AG04450 (cell line): ENCODE measurements at regions not wholly inside any gene's neighbourhood (a gene's known extent, or its start where the extent isn't known, plus 50 kb on each side); places are given as distances from the start of the nearest gene placed in this dataset.

Source experiments
- CTCF ChIA-PET: fragments of 300-600, 350-600 bp; formaldehyde crosslinking; extraction: SDS; loops from one replicate; lab custom pipeline; 2022; ENCODE audit warnings: antibody characterized with exemption, inconsistent platforms; lab: Charles Lee
- POLR2A ChIA-PET: fragments of 350-600 bp; formaldehyde crosslinking; extraction: SDS; loops from one replicate; lab custom pipeline; 2021; ENCODE audit warnings: antibody characterized with exemption, inconsistent platforms; lab: Yijun Ruan, JAX
- DNase-seq: peaks from one replicate; pipeline ENCODE4 v3.0.0-alpha.2; 2011; ENCODE audit warnings: low read depth, low spot score
- H3K27ac ChIP-seq: one replicate; pipeline ENCODE4 v1.5.1; 2012; ENCODE audit warnings: low read depth, low read length, control low read depth
- H3K27me3 ChIP-seq: one replicate; pipeline ENCODE4 v1.6.0; 2012; ENCODE audit warnings: low read length; ENCODE audit not compliant: control insufficient read depth, insufficient read depth
- H3K4me3 ChIP-seq: 2 replicates; pipeline ENCODE4 v1.5.1; 2011; ENCODE audit warnings: mild to moderate bottlenecking, low read depth, low read length, control low read depth
- H3K9me3 ChIP-seq: 2 replicates; pipeline ENCODE4 v1.5.1; 2012; ENCODE audit warnings: low read length; ENCODE audit not compliant: control insufficient read depth, insufficient read depth
- TF ChIP-seq, protein P1 (sequence below): IDR thresholded peaks from 2 replicates; pipeline ENCODE4 v1.5.1; 2011; ENCODE audit warnings: low read depth, low read length, control low read depth, inconsistent platforms

DNA sequence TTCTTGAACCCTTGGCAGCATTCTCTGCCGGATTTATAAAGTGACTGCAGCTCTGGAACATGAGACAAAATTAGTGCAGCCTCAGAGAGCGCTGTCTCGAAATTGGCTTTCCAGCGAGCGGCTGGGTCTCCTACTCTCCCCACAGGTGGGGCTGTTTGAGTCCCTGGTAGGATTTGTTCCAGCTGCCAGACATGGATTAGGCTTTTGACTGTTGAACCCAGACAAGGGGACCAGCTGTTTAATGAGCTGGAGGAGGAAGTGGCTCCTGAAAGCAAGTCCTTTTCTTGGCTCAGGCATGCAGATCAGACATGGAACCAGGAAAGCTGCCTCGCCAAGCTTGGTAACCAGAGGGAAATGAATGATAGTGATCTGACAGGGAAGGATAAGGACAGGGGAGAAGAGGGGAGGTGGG is 69.6 kb downstream of the UBIAD1 start:
- ChIA-PET CTCF (no interaction called here), POLR2A (no interaction called here)

DNA sequence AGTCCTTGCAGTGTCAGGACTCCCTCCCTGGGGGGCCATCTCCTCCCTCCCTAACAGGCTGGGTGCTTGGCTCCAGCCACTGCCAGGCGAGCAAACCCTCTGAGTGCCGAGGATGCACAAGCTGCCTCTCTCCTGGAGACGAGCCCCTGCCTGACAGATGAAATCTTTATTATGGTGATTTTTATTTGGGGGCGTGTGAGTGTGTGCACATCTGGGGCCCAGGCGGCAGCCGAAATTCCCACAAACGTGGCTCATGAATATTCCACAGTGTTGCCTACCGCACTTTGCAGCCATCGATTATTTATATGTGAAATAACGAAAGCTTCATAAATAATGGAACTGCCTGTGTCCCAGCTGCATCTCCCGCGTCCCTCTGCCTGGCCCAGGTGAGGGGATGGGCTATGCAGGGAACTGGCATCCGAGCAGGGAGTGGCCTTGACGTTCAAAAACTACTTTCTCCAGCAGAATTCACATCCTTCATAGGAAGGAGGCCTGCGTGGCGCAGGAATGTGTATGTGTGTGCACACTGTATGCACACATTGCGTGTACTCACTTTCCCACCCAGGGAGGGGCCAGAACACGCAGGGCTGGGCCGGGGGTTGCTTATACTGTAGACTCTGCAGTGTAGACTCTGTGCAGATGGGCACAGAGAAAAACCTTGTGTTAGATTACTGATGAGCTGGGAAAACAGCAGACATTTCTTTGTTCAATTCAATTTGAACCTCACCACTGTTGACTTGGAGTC is 73.1 kb downstream of the UBIAD1 start:
- DNase-seq, result no peak
- ChIA-PET CTCF (no interaction called here), POLR2A (interaction anchor here (0.9 kb wide), 1 partner anchor 84 kb away, joined by 3 read pairs; the partner anchor contains the start of gene MTOR)
- H3K4me3 ChIP-seq, result no peak overlapping the region
- TF ChIP-seq, protein P1, sequence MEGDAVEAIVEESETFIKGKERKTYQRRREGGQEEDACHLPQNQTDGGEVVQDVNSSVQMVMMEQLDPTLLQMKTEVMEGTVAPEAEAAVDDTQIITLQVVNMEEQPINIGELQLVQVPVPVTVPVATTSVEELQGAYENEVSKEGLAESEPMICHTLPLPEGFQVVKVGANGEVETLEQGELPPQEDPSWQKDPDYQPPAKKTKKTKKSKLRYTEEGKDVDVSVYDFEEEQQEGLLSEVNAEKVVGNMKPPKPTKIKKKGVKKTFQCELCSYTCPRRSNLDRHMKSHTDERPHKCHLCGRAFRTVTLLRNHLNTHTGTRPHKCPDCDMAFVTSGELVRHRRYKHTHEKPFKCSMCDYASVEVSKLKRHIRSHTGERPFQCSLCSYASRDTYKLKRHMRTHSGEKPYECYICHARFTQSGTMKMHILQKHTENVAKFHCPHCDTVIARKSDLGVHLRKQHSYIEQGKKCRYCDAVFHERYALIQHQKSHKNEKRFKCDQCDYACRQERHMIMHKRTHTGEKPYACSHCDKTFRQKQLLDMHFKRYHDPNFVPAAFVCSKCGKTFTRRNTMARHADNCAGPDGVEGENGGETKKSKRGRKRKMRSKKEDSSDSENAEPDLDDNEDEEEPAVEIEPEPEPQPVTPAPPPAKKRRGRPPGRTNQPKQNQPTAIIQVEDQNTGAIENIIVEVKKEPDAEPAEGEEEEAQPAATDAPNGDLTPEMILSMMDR, result no peak
- no peak overlapping the region for H3K27ac ChIP-seq
- peaks cover 36% of the 10 kb centered on the region for H3K27me3 ChIP-seq
- H3K9me3 ChIP-seq, result peaks cover 3% of the 10 kb centered on the region; the same call in 1 of the 2 replicates

More for the DNA sequence above, 69.6 kb downstream of the UBIAD1 start:
- no peak overlapping the region for H3K27ac ChIP-seq
- TF ChIP-seq, protein P1, result no peak
- no peak overlapping the region for H3K4me3 ChIP-seq
- H3K27me3 ChIP-seq, result peaks cover 52% of the 10 kb centered on the region
- H3K9me3 ChIP-seq, result no peaks in the 10 kb centered on the region
- no peak for DNase-seq

DNA sequence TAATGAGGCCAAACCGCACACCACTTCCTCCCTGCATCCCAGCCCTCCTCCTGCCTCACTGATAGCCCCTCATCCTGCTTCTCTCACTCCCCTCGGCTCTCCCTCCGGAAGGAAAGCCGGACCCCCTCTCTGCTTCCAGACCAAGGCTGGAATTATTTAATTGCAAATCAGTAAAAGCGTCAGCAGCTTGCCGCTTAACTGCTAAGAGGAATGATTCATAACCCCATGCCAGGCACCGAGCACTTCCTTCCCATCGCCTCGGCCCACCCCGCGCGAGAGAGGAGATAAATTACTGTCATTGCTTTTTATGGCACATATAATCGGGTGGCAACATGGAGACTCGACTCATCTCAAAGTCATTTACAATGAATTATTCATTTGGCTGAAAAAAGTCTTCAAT is 77.3 kb downstream of the UBIAD1 start:
- no peak for DNase-seq
- TF ChIP-seq, protein P1, result no peak
- Histone ChIP-seq H3K27ac (no peak overlapping the region), H3K4me3 (no peak overlapping the region), H3K9me3 (peaks cover 3% of the 10 kb centered on the region; the same call in 1 of the 2 replicates), H3K27me3 (peaks cover 18% of the 10 kb centered on the region)
- POLR2A ChIA-PET, result no interaction called here
- CTCF ChIA-PET, result no interaction called here

DNA sequence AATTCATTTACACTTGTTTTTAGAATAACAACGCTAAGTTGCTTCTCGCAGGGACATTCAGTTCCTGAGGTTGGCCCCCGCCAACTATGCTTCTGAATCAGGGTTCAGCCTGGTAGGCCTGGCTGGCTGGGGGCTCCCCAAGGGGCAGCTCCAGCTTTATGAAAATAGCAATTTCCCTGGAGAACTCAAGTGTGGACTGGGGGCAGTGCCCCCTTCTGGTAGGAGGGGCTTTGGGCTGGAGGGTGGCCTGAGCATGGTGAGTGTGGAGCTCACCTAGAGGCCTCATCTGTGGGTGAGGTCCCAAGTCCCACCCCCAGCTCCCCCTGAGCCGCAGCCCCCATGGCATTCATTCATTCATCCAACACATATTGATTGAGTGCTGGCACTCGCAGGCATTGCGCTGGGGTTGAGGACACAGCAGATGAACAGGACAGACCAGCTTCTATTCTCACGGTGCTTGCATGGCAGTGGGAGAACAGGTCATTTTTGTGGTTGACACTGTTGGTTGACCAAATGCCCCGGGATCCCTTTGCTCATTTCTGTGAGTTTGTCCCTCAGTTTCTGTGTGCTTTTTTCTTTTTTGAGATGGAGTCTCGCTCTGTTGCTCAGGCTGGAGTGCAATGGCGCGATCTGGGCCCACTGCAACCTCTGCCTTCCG is 79.2 kb downstream of the UBIAD1 start:
- H3K4me3 ChIP-seq, result no peak overlapping the region
- DNase-seq, result no peak
- H3K27ac ChIP-seq, result no peak overlapping the region
- H3K9me3 ChIP-seq, result peaks cover 3% of the 10 kb centered on the region; the same call in 1 of the 2 replicates
- POLR2A ChIA-PET, result no interaction called here
- H3K27me3 ChIP-seq, result peaks cover 15% of the 10 kb centered on the region
- TF ChIP-seq, protein P1, result no peak
- CTCF ChIA-PET, result no interaction called here
